ENCODE measurements at regions not wholly inside any gene's neighbourhood (a gene's known extent, or its start where the extent isn't known, plus 50 kb on each side); places are given as distances from the start of the nearest gene placed in this dataset.

DNA sequence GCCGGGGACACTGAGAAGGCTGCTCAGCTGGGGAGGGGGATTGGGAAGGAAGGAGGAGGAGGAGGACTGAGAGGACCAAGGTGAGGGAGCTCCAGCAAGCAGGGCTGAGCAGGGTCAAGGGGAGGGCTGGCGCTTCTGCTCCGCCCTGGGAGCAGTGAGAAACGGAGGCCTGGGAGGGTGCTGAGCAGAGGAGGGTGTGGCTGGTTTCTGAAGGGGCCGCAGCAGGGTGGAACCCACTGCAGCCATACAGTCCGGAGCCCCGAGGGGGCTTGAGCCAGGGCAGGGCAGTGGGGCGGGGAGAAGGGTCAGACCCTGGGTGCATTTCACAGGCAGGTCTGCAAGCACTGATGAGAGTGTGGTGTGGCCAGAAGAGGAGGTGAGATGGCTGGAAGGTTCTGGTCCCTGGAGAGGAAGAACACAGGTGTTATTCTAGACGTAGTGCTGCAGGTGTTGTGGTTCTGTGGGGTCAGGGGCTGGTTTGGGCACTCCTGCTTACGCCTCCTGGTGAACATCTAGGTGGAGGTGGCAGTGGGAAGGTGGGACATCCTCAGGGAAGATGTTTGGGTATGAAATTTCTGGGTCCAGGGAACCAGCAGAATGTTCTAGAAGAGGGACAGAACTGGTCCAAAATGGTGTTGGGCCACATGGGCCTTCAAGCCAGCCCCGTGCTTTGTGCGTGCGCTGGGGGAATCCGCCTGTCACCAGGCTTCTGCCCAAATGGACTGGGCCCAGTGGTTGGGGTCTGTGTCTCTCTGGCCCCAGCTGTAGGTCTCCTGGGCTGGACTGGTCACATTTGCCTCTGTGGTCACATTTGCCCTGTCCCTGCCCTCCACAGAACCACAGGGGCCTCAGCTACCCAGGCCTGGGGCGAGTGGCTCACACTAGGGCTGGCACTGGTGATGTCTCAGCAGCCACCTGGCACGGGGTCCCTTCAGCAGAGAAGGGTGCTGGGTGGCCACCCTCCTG, 714.7 kb downstream of the BRD1 start:
- TF ChIP-seq ZNF343 (CRISPR knock-in tag; IDR thresholded peaks at IDR 0.05): no peak
- no peak for TF ChIP-seq ZNF230 (CRISPR knock-in tag; IDR thresholded peaks at IDR 0.05)
- TF ChIP-seq, protein P1, sequence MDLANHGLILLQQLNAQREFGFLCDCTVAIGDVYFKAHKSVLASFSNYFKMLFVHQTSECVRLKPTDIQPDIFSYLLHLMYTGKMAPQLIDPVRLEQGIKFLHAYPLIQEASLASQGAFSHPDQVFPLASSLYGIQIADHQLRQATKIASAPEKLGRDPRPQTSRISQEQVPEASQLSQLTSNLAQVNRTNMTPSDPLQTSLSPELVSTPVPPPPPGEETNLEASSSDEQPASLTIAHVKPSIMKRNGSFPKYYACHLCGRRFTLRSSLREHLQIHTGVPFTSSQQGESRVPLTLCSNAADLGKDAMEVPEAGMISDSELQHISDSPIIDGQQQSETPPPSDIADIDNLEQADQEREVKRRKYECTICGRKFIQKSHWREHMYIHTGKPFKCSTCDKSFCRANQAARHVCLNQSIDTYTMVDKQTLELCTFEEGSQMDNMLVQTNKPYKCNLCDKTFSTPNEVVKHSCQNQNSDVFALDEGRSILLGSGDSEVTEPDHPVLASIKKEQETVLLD (CRISPR knock-in tag; IDR thresholded peaks at IDR 0.05; ENCODE audit: low read depth): no peak
- no peak for TF ChIP-seq ELF3 (CRISPR knock-in tag; IDR thresholded peaks at IDR 0.05)
- no peak for TF ChIP-seq ZNF256 (CRISPR knock-in tag; conservative IDR thresholded peaks at IDR 0.05)
- TF ChIP-seq ZNF468 (CRISPR knock-in tag; IDR thresholded peaks at IDR 0.05): no peak
- TF ChIP-seq ZNF543 (CRISPR knock-in tag; IDR thresholded peaks at IDR 0.05): no peak
- no peak for TF ChIP-seq ZNF260 (CRISPR knock-in tag; IDR thresholded peaks at IDR 0.05; ENCODE audit: borderline replicate concordance, low read depth)
- TF ChIP-seq FOXC1 (CRISPR knock-in tag; IDR thresholded peaks at IDR 0.05; ENCODE audit: borderline replicate concordance): no peak
- TF ChIP-seq MYNN (CRISPR knock-in tag; IDR thresholded peaks at IDR 0.05; ENCODE audit: low read depth): no peak
- TF ChIP-seq TEAD2 (CRISPR knock-in tag; IDR thresholded peaks at IDR 0.05): no peak
- no peak overlapping the region for H2AFZ ChIP-seq (ENCODE audit: low read length)
- H3K9me3 ChIP-seq (ENCODE audit: low read length): no peaks in the 10 kb centered on the region
- ATAC-seq (no peak), DNase-seq (ENCODE audit: low spot score) (no peak), FAIRE-seq (no peak)
- WGBS (ENCODE audit: low lambda C conversion rate): 34% methylated on average over 7 of the region's 16 CpGs
- H4K20me1 ChIP-seq (ENCODE audit: insufficient read depth, low read length): no peaks in the 10 kb centered on the region
- H3K27me3 ChIP-seq (ENCODE audit: control insufficient read depth in 1 of 2, insufficient read depth in 2 of 2, low read length in 2 of 2): peaks cover 6 to 64% of the 10 kb centered on the region in 2 experiments; a peak in 4 of 5 replicates
- ChIA-PET CTCF (ENCODE audit: low intra/inter-chr PET ratio, low total read pairs) (no interaction called here), POLR2A (no interaction called here)
- intact Hi-C loops (cut with micrococcal nuclease; ENCODE audit: unreplicated experiment): no loop called here
- H3K4me3 ChIP-seq (replicated peaks in 1 of 3; ENCODE audit: insufficient read depth in 1 of 3, low read depth in 2 of 3, low read length in 3 of 3): no peak overlapping the region
- no peak overlapping the region for H3K4me2 ChIP-seq (ENCODE audit: low read depth, low read length)
- H3K9ac ChIP-seq (ENCODE audit: insufficient read depth, low read depth, low read length): no peak overlapping the region
- BruUV-seq (replicated peaks): no TSS peak
- H3K27ac ChIP-seq (ENCODE audit: extremely low read length, insufficient read depth, low read length): no peak overlapping the region
- no peaks in the 10 kb centered on the region for H3K36me3 ChIP-seq (replicated peaks in 1 of 2; ENCODE audit: control insufficient read depth in 1 of 2, insufficient read depth in 2 of 2, low read length in 2 of 2)
- in situ Hi-C loops (cut with HindIII; ENCODE audit: extremely low pct_ligation_motif_present, low pct_unique_long_range_greater_than_20kb): no loop called here
- H3K4me1 ChIP-seq (ENCODE audit: insufficient read depth, low read length): no peaks in the 10 kb centered on the region
- no peaks in the 10 kb centered on the region for H3K79me2 ChIP-seq (ENCODE audit: insufficient read depth, low read length)

Measured in HepG2 (cell line).